Stomach (tissue), 8 donors: ENCODE measurements at regions not wholly inside any gene's neighbourhood (a gene's known extent, or its start where the extent isn't known, plus 50 kb on each side); places are given as distances from the start of the nearest gene placed in this dataset.

ENCODE experiments used
- DNase-seq, 2 donors: peaks; one replicate each; pipeline versions ENCODE4 v3.0.0 to v3.0.0-alpha.2; 2013 to 2019
- H3K27ac ChIP-seq, 5 donors: fragments of 200-600 bp in 4 of 5; sonication (generic) in 4 of 5; one replicate each; pipeline ENCODE4 v1.5.1; 2013 to 2019; ENCODE audit warnings: mild to moderate bottlenecking in 1 of 5, moderate library complexity in 1 of 5
- H3K27me3 ChIP-seq, 3 donors: fragments of 200-600 bp; sonication (generic); one replicate each; pipeline ENCODE4 v1.5.1; 2017 to 2019; ENCODE audit warnings: mixed run types in 1 of 3
- H3K36me3 ChIP-seq, 4 donors: fragments of 200-600 bp; sonication (generic); 1 replicate in 3 of 4; 2 replicates in 1 of 4; pipeline ENCODE4 v1.5.1; 2016 to 2019
- H3K4me1 ChIP-seq, 4 donors: fragments of 200-600 bp; sonication (generic); one replicate each; pipeline ENCODE4 v1.5.1; 2016 to 2019
- H3K4me3 ChIP-seq, 4 donors: fragments of 200-600 bp; sonication (generic) in 3 of 4; one replicate each; pipeline ENCODE4 v1.5.1; 2016 to 2019; ENCODE audit warnings: mild to moderate bottlenecking in 1 of 4
- H3K9me3 ChIP-seq, 4 donors: fragments of 200-600 bp; sonication (generic); one replicate each; pipeline ENCODE4 v1.5.1; 2016 to 2019
- CTCF ChIP-seq, 7 experiments: fragments of 450-650 bp in 4 of 7; fragments of 200-600 bp in 3 of 7; sonication (generic) in 3 of 7; IDR thresholded peaks; one replicate each; pipeline ENCODE4 v1.5.1; 2016 to 2019; ENCODE audit warnings: antibody characterized with exemption in 7 of 7, control low read depth in 2 of 7, mild to moderate bottlenecking in 1 of 7
- EP300 ChIP-seq: sonication (generic); formaldehyde crosslinking; IDR thresholded peaks from one replicate; pipeline ENCODE4 v1.6.1; 2017; ENCODE audit warnings: antibody characterized with exemption
- POLR2A ChIP-seq, 4 donors: fragments of 450-650 bp; IDR thresholded peaks; one replicate each; pipeline ENCODE4 v1.6.1; 2016; ENCODE audit warnings: antibody characterized with exemption in 4 of 4, control low read depth in 2 of 4, mild to moderate bottlenecking in 1 of 4, moderate library complexity in 1 of 4
- POLR2AphosphoS5 ChIP-seq, 3 donors: sonication (generic); formaldehyde crosslinking; IDR thresholded peaks; one replicate each; pipeline ENCODE4 v1.6.1; 2016; ENCODE audit warnings: antibody characterized with exemption in 3 of 3
- WGBS, 5 donors: extraction: QIAGEN DNeasy Blood & Tissue Kit in 3 of 5; methylation state at CpG; one replicate each; pipeline versions ENCODE4 v1.1.5 to v1.1.7; 2013 to 2018; 5-methylcytosine and 5-hydroxymethylcytosine counted together
- intact Hi-C: fragments of 100-400 bp; cut with DNase I; formaldehyde crosslinking; loops from one replicate; pipeline ENCODE4 v1.15.1; 2023; ENCODE audit warnings: low total_unique reads
- donor health status: healthy with polysubstance abuse.
- donor health status: Bipolar disorder and iron deficiency.
- donor health status: healthy.

DNA sequence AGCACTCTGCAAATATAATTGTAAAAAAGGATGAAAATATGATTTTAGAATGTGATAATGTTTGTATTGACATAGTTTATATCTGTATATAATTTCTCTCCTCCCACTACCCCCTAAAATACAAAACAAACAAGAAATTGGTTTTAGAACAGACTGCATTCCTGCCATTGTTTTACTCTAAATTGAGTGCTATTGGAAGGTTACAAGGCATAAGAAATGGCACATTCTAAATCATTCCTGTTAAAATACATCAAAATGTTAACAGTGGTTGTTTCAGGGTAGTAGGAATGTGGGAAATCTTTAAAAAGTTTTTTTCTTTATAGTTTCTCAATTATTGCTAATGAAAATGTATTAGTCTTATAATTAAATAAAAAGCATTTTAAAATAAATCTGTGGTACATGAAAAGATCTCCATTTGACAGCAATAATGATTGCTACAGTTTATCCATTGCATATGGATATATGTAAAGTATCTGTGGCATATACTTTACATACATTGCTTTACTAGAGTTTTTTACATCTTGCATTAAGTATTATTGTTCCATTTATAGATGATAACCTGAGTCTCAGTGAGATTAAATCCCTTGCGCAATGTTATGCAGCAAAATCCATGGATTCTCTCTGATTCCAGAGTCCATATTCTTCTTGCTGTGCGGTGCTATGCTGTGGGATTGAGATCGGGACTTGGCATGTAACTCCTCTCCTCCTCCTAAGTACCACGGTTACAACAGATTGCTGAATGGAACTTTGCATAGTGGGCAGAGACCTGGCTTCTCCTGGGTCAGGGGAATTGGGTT lies 319.8 kb downstream of the LMO4 start:
- H3K27ac ChIP-seq, result no peak overlapping the region
- no peaks in the 10 kb centered on the region for H3K9me3 ChIP-seq
- 94 to 98% (median 95%) methylated on average over 4 of the region's 4 CpGs for WGBS, 5 donors
- H3K4me3 ChIP-seq, result no peak overlapping the region
- intact Hi-C loops, result no loop called here
- H3K36me3 ChIP-seq, result no peaks in the 10 kb centered on the region
- no peak for DNase-seq
- peaks cover 0 to 6% (median 0%) of the 10 kb centered on the region in 4 donors for H3K4me1 ChIP-seq
- H3K27me3 ChIP-seq, result no peaks in the 10 kb centered on the region
- TF ChIP-seq CTCF (IDR thresholded peaks at IDR 0.05), result no peak
- no peak for TF ChIP-seq EP300
- TF ChIP-seq POLR2AphosphoS5 (IDR thresholded peaks at IDR 0.05), result no peak

GRCh38 chr1:87650306-87650705 lies 321.6 kb downstream of the LMO4 start:
- H3K27ac ChIP-seq, result no peak overlapping the region
- no peaks in the 10 kb centered on the region for H3K9me3 ChIP-seq
- H3K4me1 ChIP-seq, result no peaks in the 10 kb centered on the region
- H3K4me3 ChIP-seq, result no peak overlapping the region
- H3K36me3 ChIP-seq, result no peaks in the 10 kb centered on the region
- 83 to 94% (median 90%) methylated on average over 5 of the region's 5 CpGs for WGBS, 5 donors
- no peaks in the 10 kb centered on the region for H3K27me3 ChIP-seq
- intact Hi-C loops, result no loop called here
- TF ChIP-seq EP300 (no peak), POLR2AphosphoS5 (IDR thresholded peaks at IDR 0.05) (no peak), CTCF (IDR thresholded peaks at IDR 0.05) (no peak), POLR2A (IDR thresholded peaks at IDR 0.05) (no peak)
- DNase-seq, result no peak

DNA sequence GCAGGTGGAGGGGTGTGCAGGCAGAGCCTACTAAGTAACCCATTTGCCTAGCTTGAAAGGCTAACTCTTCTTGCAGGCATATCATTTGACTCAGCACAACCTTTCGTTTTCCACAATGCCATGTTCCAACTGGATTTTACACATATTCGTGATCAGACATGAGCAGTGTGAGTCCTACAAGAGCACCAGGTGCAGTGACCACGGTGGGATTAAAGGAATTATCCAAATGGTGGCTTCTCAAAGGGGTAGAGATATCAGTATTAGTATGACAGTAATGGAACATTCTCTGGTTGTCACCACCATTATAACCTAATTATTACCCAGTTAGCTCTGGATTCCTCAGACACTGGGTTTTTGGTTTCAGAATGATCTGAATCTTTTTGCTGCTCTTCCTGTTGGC lies 323.5 kb downstream of the LMO4 start:
- WGBS, 5 donors, result 81 to 90% (median 87%) methylated on average over 3 of the region's 3 CpGs
- no peak for DNase-seq
- intact Hi-C loops, result no loop called here
- Histone ChIP-seq H3K36me3 (no peaks in the 10 kb centered on the region), H3K27me3 (no peaks in the 10 kb centered on the region), H3K9me3 (no peaks in the 10 kb centered on the region), H3K4me1 (no peaks in the 10 kb centered on the region), H3K4me3 (no peak overlapping the region), H3K27ac (no peak overlapping the region)
- TF ChIP-seq EP300, result no peak
- TF ChIP-seq POLR2A (IDR thresholded peaks at IDR 0.05), result no peak
- no peak for TF ChIP-seq CTCF (IDR thresholded peaks at IDR 0.05)
- no peak for TF ChIP-seq POLR2AphosphoS5 (IDR thresholded peaks at IDR 0.05)

DNA sequence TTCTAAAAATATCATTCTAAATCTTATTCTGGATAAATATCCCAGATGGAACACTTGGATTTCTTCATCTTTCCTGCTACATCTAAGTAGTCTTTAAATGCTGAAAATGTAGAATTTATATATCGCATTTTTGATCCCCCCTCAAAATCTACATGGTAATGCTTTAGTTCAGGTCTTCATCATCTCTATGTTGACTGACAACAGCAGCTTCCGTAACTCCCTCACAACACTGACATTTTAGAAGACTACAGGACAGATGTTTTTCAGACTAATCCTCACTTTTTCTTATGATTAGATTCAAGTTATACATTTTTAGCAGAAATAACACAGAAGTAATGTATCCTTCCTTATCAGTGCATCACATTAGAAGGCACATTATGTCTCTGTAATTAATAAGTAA lies 336.5 kb downstream of the LMO4 start:
- peaks cover 0 to 9% (median 7%) of the 10 kb centered on the region in 4 donors for H3K9me3 ChIP-seq
- no peak for TF ChIP-seq POLR2AphosphoS5 (IDR thresholded peaks at IDR 0.05)
- no peak for TF ChIP-seq POLR2A (IDR thresholded peaks at IDR 0.05)
- no peak for TF ChIP-seq CTCF (IDR thresholded peaks at IDR 0.05)
- no peak for TF ChIP-seq EP300
- intact Hi-C loops, result no loop called here
- no peaks in the 10 kb centered on the region for H3K27me3 ChIP-seq
- no peak for DNase-seq
- no peaks in the 10 kb centered on the region for H3K36me3 ChIP-seq
- no peak overlapping the region for H3K4me3 ChIP-seq
- H3K4me1 ChIP-seq, result no peaks in the 10 kb centered on the region
- H3K27ac ChIP-seq, result no peak overlapping the region
- WGBS, 5 donors, result 92 to 99% (median 97%) methylated on average over 2 of the region's 2 CpGs
